HepG2 (cell line): ENCODE measurements at regions not wholly inside any gene's neighbourhood (a gene's known extent, or its start where the extent isn't known, plus 50 kb on each side); places are given as distances from the start of the nearest gene placed in this dataset.
A peak's percentile ranks its signal among the peaks of the same experiment; 100 is the strongest.

Experiments used
- ATAC-seq: fragments of 200-7000 bp; cut with Tn5 transposase; 3 replicates; pipeline ENCODE4 v1.9.1; 2020; ENCODE audit warnings: mild to moderate bottlenecking, moderate library complexity
- BruUV-seq: library from RNA; stranded (reverse); fragments of 400-500 nt; replicated peaks from 2 replicates; lab custom pipeline; 2021; lab: Mats Ljungman, UMichigan
- CTCF ChIA-PET: fragments of 300-600 bp; formaldehyde crosslinking; extraction: SDS; loops from one replicate; lab custom pipeline; 2021; ENCODE audit warnings: low total read pairs, inconsistent platforms, low intra/inter-chr PET ratio; lab: Yijun Ruan, JAX
- POLR2A ChIA-PET: fragments of 350-600 bp; sonication (Branson Sonifier 250); formaldehyde crosslinking; loops from one replicate; lab custom pipeline; 2020; ENCODE audit warnings: antibody characterized with exemption, inconsistent platforms; lab: Yijun Ruan, JAX
- DNase-seq: peaks from one replicate; pipeline ENCODE4 v3.0.0-alpha.2; 2015; ENCODE audit warnings: low spot score
- FAIRE-seq: peaks from 3 replicates; lab custom pipeline; 2011; peaks lifted over from hg19 to GRCh38; lab: Jason Lieb, UNC
- H2AFZ ChIP-seq: one replicate; pipeline ENCODE4 v1.6.1; 2011; ENCODE audit warnings: low read length, inconsistent platforms
- H3K27ac ChIP-seq: fragments of 300-600 bp; 3 replicates; pipeline ENCODE4 v1.8.0; 2011; ENCODE audit warnings: mixed run types, mild to moderate bottlenecking, mixed read lengths, low read length, inconsistent platforms; ENCODE audit not compliant: insufficient read depth; ENCODE audit errors: extremely low read length
- H3K27me3 ChIP-seq, 2 experiments: fragments of 200-600 bp in 1 of 2; 2 replicates in 1 of 2; 3 replicates in 1 of 2; pipeline versions ENCODE4 v1.6.0 to v1.8.0; 2011; ENCODE audit warnings: low read length in 2 of 2, mild to moderate bottlenecking in 2 of 2, moderate library complexity in 2 of 2, inconsistent platforms in 1 of 2; ENCODE audit not compliant: insufficient read depth in 2 of 2, control insufficient read depth in 1 of 2
- H3K36me3 ChIP-seq, 2 experiments: fragments of 200-600 bp in 1 of 2; replicated peaks in 1 of 2; 2 replicates in 1 of 2; 3 replicates in 1 of 2; pipeline versions ENCODE4 v1.5.1 to v1.8.0; 2011; ENCODE audit warnings: low read length in 2 of 2, inconsistent platforms in 1 of 2; ENCODE audit not compliant: insufficient read depth in 2 of 2, control insufficient read depth in 1 of 2
- H3K4me1 ChIP-seq: 2 replicates; pipeline ENCODE4 v1.5.1; 2012; ENCODE audit warnings: low read length, inconsistent platforms; ENCODE audit not compliant: insufficient read depth
- H3K4me2 ChIP-seq: 2 replicates; pipeline ENCODE4 v1.6.0; 2011; ENCODE audit warnings: low read depth, low read length, inconsistent platforms
- H3K4me3 ChIP-seq, 3 experiments: fragments of 200-600 bp in 1 of 3; sonication (generic), shearing (Covaris generic) in 1 of 3; replicated peaks in 1 of 3; 2 replicates each; pipeline ENCODE4 v1.5.1; 2011 to 2016; ENCODE audit warnings: low read length in 3 of 3, inconsistent platforms in 2 of 3, low read depth in 2 of 3, mild to moderate bottlenecking in 2 of 3, control low read depth in 1 of 3, mixed read lengths in 1 of 3; ENCODE audit not compliant: insufficient read depth in 1 of 3
- H3K79me2 ChIP-seq: one replicate; pipeline ENCODE4 v1.6.1; 2011; ENCODE audit warnings: low read length, inconsistent platforms; ENCODE audit not compliant: insufficient read depth
- H3K9ac ChIP-seq: 2 replicates; pipeline ENCODE4 v1.6.0; 2011; ENCODE audit warnings: mild to moderate bottlenecking, low read depth, low read length, inconsistent platforms; ENCODE audit not compliant: insufficient read depth
- H3K9me3 ChIP-seq: 2 replicates; pipeline ENCODE4 v1.5.1; 2012; ENCODE audit warnings: mild to moderate bottlenecking, low read length
- H4K20me1 ChIP-seq: 2 replicates; pipeline ENCODE4 v1.6.0; 2011; ENCODE audit warnings: inconsistent platforms, mild to moderate bottlenecking, low read length, moderate library complexity; ENCODE audit not compliant: insufficient read depth
- HNF4A ChIP-seq: sonication (generic); formaldehyde crosslinking; IDR thresholded peaks from 2 replicates; pipeline ENCODE4 v1.4.0; 2020; ENCODE audit warnings: missing genetic modification reagents
- LCORL ChIP-seq, 2 experiments: fragments of 450-650 bp in 1 of 2; sonication (generic) in 1 of 2; formaldehyde crosslinking in 1 of 2; IDR thresholded peaks; 2 replicates each; pipeline versions ENCODE4 v1.5.0 to v1.6.1; 2017 to 2020; ENCODE audit warnings: antibody characterized with exemption in 1 of 2, missing genetic modification reagents in 1 of 2
- NFE2L2 ChIP-seq: fragments of 150-350 bp; IDR thresholded peaks from 2 replicates; pipeline ENCODE4 v1.6.1; 2014; ENCODE audit warnings: low read length
- ZFY ChIP-seq: sonication (generic); formaldehyde crosslinking; IDR thresholded peaks from 2 replicates; pipeline ENCODE4 v1.4.0; 2020; ENCODE audit warnings: missing genetic modification reagents
- ZNF263 ChIP-seq: sonication (generic); formaldehyde crosslinking; IDR thresholded peaks from 2 replicates; pipeline ENCODE4 v1.4.0; 2020; ENCODE audit warnings: missing genetic modification reagents
- ZNF264 ChIP-seq: sonication (generic); formaldehyde crosslinking; IDR thresholded peaks from 2 replicates; pipeline ENCODE4 v1.4.0; 2020; ENCODE audit warnings: missing genetic modification reagents
- ZNF367 ChIP-seq: sonication (generic); formaldehyde crosslinking; IDR thresholded peaks from 2 replicates; pipeline ENCODE4 v1.4.0; 2020; ENCODE audit warnings: missing genetic modification reagents, borderline replicate concordance
- ZNF414 ChIP-seq: sonication (generic); formaldehyde crosslinking; IDR thresholded peaks from 2 replicates; pipeline ENCODE4 v1.5.0; 2020; ENCODE audit warnings: missing genetic modification reagents
- ZNF441 ChIP-seq: sonication (generic); formaldehyde crosslinking; IDR thresholded peaks from 2 replicates; pipeline ENCODE4 v1.7.0; 2021; ENCODE audit warnings: missing genetic modification reagents, borderline replicate concordance
- ZNF512 ChIP-seq: sonication (generic); formaldehyde crosslinking; IDR thresholded peaks from 2 replicates; pipeline ENCODE4 v1.4.0; 2020; ENCODE audit warnings: mild to moderate bottlenecking, missing genetic modification reagents
- ZNF816 ChIP-seq: sonication (generic); formaldehyde crosslinking; IDR thresholded peaks from 2 replicates; pipeline ENCODE4 v1.8.0; 2022; ENCODE audit warnings: missing genetic modification reagents, mild to moderate bottlenecking, borderline replicate concordance
- WGBS: methylation state at CpG from one replicate; pipeline ENCODE4 v1.1.6; 2017; ENCODE audit warnings: low lambda C conversion rate; 5-methylcytosine and 5-hydroxymethylcytosine counted together
- in situ Hi-C: cut with HindIII; loops from 2 replicates; pipeline ENCODE4 v1.10.0; 2017; ENCODE audit warnings: low pct_unique_long_range_greater_than_20kb; ENCODE audit not compliant: extremely low pct_ligation_motif_present
- intact Hi-C: fragments of 100-400 bp; cut with micrococcal nuclease; formaldehyde crosslinking; loops from one replicate; pipeline ENCODE4 v1.10.0; 2022; ENCODE audit not compliant: unreplicated experiment
- TF ChIP-seq, protein P1 (sequence below): sonication (generic); formaldehyde crosslinking; IDR thresholded peaks from 2 replicates; pipeline ENCODE4 v1.9.0; 2021; ENCODE audit warnings: missing genetic modification reagents, borderline replicate concordance

GRCh38 chr3:182533394-182533793 lies 259.9 kb upstream of the ATP11B start:
- ATAC-seq (no peak), DNase-seq (peak; percentile 12), FAIRE-seq (no peak)
- Histone ChIP-seq H3K79me2 (no peaks in the 10 kb centered on the region), H3K9me3 (no peaks in the 10 kb centered on the region), H4K20me1 (no peaks in the 10 kb centered on the region), H2AFZ (no peak overlapping the region), H3K9ac (no peak overlapping the region), H3K27ac (no peak overlapping the region), H3K4me1 (no peaks in the 10 kb centered on the region), H3K27me3 (no peaks in the 10 kb centered on the region; a peak in 1 of 5 replicates), H3K4me2 (no peak overlapping the region), H3K4me3 (no peak overlapping the region), H3K36me3 (no peaks in the 10 kb centered on the region)
- no peak for TF ChIP-seq ZNF414
- TF ChIP-seq LCORL (IDR thresholded peaks at IDR 0.05): peak; percentile 83
- TF ChIP-seq LCORL (CRISPR knock-in tag; IDR thresholded peaks at IDR 0.05): no peak
- no peak for TF ChIP-seq ZNF512 (CRISPR knock-in tag)
- in situ Hi-C loops: no loop called here
- BruUV-seq: no TSS peak
- WGBS: 0% methylated on average over 2 of the region's 2 CpGs
- CTCF ChIA-PET: no interaction called here
- intact Hi-C loops: no loop called here
- POLR2A ChIA-PET: no interaction called here

DNA sequence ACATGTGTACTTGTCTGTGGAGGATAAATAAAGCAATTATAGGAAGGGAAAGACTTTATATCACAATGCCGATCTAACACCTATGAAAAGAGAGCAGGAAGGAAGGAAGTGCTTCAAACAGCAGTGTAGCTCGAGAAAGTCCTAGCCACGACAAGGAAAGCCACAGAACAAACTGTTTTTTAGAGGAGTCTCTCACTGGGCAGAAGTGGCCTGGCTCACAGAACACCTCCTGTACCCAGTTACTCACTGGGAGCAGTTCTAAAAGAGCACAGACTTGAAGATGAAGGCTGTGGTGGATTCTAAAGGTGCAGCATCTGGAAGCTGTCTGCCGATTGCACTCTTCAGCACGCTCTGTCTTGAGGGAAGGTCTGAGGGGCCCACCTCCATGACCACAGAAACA lies 248.8 kb upstream of the ATP11B start:
- BruUV-seq: no TSS peak
- no peaks in the 10 kb centered on the region for H3K9me3 ChIP-seq
- FAIRE-seq (no peak), DNase-seq (no peak), ATAC-seq (no peak)
- POLR2A ChIA-PET: no interaction called here
- intact Hi-C loops (no loop called here), in situ Hi-C loops (no loop called here)
- 0% methylated on average over 4 of the region's 5 CpGs for WGBS
- no peak overlapping the region for H3K27ac ChIP-seq
- H3K27me3 ChIP-seq: no peaks in the 10 kb centered on the region; a peak in 1 of 5 replicates
- no peak overlapping the region for H3K9ac ChIP-seq
- H3K4me3 ChIP-seq: no peak overlapping the region
- H3K4me1 ChIP-seq: no peaks in the 10 kb centered on the region
- H4K20me1 ChIP-seq: no peaks in the 10 kb centered on the region
- H3K79me2 ChIP-seq: no peaks in the 10 kb centered on the region
- CTCF ChIA-PET: no interaction called here
- no peak overlapping the region for H3K4me2 ChIP-seq
- H2AFZ ChIP-seq: no peak overlapping the region
- no peaks in the 10 kb centered on the region for H3K36me3 ChIP-seq
- TF ChIP-seq ZNF816: no peak
- no peak for TF ChIP-seq ZFY
- no peak for TF ChIP-seq ZNF263 (CRISPR knock-in tag)
- TF ChIP-seq ZNF441: no peak
- TF ChIP-seq NFE2L2: no peak
- TF ChIP-seq HNF4A (CRISPR knock-in tag): no peak
- TF ChIP-seq ZNF264 (CRISPR knock-in tag): no peak
- TF ChIP-seq, protein P1, sequence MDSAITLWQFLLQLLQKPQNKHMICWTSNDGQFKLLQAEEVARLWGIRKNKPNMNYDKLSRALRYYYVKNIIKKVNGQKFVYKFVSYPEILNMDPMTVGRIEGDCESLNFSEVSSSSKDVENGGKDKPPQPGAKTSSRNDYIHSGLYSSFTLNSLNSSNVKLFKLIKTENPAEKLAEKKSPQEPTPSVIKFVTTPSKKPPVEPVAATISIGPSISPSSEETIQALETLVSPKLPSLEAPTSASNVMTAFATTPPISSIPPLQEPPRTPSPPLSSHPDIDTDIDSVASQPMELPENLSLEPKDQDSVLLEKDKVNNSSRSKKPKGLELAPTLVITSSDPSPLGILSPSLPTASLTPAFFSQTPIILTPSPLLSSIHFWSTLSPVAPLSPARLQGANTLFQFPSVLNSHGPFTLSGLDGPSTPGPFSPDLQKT (CRISPR knock-in tag): no peak
- no peak for TF ChIP-seq ZNF367 (CRISPR knock-in tag)
